ENCODE measurements at regions not wholly inside any gene's neighbourhood (a gene's known extent, or its start where the extent isn't known, plus 50 kb on each side); places are given as distances from the start of the nearest gene placed in this dataset.

DNA sequence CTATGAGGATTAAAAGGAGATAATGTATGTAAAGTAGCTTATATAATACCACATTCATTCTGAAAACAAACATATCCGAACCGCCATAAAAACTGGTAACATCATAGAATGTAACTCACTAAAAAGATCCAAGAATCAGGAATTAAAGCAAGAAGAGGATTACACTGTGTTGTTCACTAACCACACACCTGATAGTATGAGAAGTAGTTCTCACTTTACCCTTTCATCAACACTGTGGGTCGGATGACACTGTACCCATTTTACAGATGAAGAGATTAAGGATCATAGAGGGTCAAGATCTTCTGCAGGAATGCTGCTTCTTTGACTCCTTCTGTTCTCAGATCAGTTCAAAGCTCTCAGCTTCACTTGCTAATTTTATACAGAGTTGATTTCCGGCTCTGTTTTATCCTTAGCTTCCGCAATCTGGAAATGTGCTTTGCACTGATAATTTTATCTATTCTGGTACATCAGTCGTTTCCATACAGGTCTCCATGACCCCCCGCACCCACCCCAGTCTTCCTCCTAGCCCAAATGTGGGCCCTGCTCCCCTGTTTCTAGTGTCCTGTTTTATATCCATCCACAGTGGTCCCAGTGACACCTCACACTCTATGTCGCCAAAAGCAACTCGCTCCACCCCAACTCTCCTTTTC lies 288.6 kb upstream of the CCL2 start:
- H3K27ac ChIP-seq = no peak overlapping the region
- ChIA-PET POLR2A (ENCODE audit: low non-redundant PET) (no interaction called here), CTCF (interaction anchor here (0.6 kb wide), 1 partner anchor 337 kb away, joined by 3 read pairs; no protein-coding TSS in a partner anchor)
- TF ChIP-seq, protein P1, sequence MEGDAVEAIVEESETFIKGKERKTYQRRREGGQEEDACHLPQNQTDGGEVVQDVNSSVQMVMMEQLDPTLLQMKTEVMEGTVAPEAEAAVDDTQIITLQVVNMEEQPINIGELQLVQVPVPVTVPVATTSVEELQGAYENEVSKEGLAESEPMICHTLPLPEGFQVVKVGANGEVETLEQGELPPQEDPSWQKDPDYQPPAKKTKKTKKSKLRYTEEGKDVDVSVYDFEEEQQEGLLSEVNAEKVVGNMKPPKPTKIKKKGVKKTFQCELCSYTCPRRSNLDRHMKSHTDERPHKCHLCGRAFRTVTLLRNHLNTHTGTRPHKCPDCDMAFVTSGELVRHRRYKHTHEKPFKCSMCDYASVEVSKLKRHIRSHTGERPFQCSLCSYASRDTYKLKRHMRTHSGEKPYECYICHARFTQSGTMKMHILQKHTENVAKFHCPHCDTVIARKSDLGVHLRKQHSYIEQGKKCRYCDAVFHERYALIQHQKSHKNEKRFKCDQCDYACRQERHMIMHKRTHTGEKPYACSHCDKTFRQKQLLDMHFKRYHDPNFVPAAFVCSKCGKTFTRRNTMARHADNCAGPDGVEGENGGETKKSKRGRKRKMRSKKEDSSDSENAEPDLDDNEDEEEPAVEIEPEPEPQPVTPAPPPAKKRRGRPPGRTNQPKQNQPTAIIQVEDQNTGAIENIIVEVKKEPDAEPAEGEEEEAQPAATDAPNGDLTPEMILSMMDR (conservative IDR thresholded peaks at IDR 0.05; ENCODE audit: low read depth) = no peak
- no peak for DNase-seq (ENCODE audit: low spot score)

DNA sequence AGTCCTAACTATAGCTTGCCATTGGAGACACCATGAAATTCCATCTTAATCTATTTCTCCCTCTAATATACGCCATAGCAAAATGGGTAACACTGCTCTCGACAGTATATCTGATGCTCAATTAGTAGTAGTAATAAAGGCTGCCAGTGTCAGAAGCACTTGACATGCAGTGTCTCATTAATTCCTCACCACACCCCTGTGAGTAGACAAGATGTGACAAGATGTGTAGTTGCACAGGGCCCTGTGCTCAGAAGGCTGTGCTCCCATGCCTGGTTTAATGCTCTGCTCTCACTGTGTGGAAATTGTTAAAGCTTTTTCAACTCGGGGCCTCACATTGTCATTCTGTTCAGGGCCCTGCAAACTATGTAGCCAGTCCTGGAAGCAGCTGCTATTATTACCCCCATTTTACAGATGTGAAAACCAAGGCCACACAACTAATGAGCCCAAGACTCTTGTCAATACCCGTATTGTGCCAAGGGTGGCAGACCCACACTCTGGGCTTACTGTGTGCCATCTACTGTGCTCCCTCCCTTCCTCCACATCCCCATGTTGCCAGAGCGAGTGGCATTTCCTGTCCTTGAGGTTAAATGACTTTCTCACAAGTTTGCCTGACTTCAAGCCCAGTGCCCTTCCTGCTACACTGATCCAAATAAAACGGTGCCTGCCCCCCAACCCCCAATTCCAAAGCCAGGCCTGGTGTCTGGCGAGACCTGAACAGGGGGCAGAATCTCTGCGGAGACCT lies 287.3 kb upstream of the CCL2 start:
- CTCF ChIA-PET = no interaction called here
- TF ChIP-seq, protein P1 (conservative IDR thresholded peaks at IDR 0.05; ENCODE audit: low read depth) = no peak
- DNase-seq (ENCODE audit: low spot score) = no peak
- POLR2A ChIA-PET (ENCODE audit: low non-redundant PET) = no interaction called here
- H3K27ac ChIP-seq = no peak overlapping the region

DNA sequence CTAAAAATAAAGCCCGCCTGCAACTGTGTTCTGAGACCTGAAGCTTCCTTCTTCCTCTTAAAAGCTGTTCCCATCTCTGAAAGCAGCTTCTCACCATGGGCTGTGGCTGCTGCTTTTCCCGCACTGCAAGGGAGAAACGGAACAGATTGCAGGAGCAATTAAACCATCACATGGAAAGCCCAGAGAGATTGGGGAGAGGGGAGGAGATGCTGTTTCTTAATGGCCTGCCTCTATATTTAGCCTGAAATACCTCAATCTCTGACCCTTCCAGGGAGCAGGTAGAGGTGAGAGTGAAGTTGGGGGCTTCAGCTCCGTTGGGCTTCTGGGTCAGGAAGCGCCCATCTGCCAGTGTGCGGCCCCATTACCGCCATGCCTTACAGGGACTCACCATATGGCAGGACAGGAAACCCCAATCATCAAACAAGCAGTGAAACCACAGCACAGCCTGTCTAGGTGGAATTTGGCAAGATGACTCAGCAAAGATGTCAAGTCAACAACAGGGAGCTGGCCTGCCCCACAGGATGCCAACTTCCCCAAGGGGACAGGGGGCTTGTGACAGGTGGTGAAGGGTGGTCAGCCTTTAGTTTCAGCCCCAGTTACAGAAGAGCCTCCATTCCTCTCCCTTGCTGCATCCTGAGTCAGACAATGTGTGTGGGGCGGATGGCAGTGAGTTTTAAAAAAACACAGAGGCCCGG lies 286.6 kb upstream of the CCL2 start:
- ChIA-PET CTCF (no interaction called here), POLR2A (ENCODE audit: low non-redundant PET) (no interaction called here)
- no peak overlapping the region for H3K27ac ChIP-seq

DNA sequence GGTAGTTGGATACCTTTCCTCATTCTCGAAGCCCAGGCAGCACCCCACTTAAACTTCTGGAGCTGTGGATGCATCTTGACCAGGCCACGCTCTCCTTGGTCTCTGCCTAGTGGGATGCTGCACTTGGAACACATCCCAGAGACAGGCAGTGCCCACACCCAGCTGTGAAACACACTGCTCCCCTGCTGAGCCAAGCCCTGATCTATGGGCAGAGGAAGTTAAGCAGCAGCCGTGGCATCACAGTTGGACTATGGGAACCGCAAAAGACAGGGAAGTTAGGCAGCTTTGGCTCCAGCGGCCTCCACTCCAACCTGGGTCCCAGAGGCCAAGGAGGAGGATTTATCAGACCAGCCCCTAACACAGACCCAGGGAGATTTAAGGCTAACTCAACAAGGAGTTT lies 284.8 kb upstream of the CCL2 start:
- no peak for DNase-seq (ENCODE audit: low spot score)
- CTCF ChIA-PET = interaction anchor here (0.7 kb wide), 1 partner anchor 15 kb away, joined by 3 read pairs; no protein-coding TSS in a partner anchor
- H3K27ac ChIP-seq = no peak overlapping the region
- TF ChIP-seq, protein P1 (conservative IDR thresholded peaks at IDR 0.05; ENCODE audit: low read depth) = no peak
- POLR2A ChIA-PET (ENCODE audit: low non-redundant PET) = no interaction called here

More for the DNA sequence above, 286.6 kb upstream of the CCL2 start:
- DNase-seq (ENCODE audit: low spot score) = no peak
- TF ChIP-seq, protein P1 (conservative IDR thresholded peaks at IDR 0.05; ENCODE audit: low read depth) = no peak

DNA sequence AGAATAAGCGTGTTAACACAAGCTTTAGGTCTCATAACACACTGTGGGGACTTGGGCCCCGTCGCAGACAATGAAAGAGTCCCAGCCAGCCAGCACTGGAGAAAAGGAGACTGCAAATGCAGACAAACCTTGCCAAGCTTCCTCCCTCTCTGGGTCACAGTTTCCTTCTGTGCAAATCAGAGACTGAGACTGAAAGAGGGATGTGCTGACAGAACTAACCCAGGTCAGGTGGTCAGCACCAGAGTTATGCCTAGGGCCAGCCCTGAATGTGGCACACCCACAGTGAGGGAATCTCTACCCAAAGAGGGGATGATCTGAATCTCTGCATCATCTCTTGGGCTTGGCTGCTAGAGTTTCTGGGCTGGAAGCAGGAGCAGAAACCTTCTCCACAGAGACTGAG lies 282.3 kb upstream of the CCL2 start:
- ChIA-PET POLR2A (ENCODE audit: low non-redundant PET) (no interaction called here), CTCF (interaction anchor here (0.7 kb wide), 1 partner anchor 299 kb away, joined by 3 read pairs; no protein-coding TSS in a partner anchor)
- DNase-seq (ENCODE audit: low spot score) = no peak
- TF ChIP-seq, protein P1 (conservative IDR thresholded peaks at IDR 0.05; ENCODE audit: low read depth) = no peak
- no peak overlapping the region for H3K27ac ChIP-seq

DNA sequence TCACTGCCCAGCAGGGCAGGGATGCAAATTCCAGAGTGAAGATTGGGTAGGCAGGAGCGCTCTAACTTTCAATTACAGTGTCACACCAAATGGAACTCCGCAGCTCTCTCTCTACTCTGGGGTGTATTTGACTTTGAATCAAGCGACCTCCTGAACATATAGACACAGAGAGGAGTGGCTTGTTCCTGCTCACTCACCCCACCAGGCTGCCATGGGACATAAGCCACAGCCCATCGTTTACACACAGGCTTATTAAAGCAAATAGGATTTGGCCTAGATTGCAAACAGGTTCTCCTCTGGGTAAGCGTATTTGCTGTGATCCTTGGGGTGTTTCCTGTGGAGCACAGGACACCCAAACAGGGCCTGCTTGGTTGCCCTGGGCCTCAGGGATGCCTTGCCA lies 281.6 kb upstream of the CCL2 start:
- H3K27ac ChIP-seq = no peak overlapping the region
- ChIA-PET POLR2A (ENCODE audit: low non-redundant PET) (no interaction called here), CTCF (interaction anchor here (0.7 kb wide), 1 partner anchor 298 kb away, joined by 3 read pairs; no protein-coding TSS in a partner anchor)
- DNase-seq (ENCODE audit: low spot score) = no peak
- TF ChIP-seq, protein P1 (conservative IDR thresholded peaks at IDR 0.05; ENCODE audit: low read depth) = no peak
